ENCODE measurements at regions not wholly inside any gene's neighbourhood (a gene's known extent, or its start where the extent isn't known, plus 50 kb on each side); places are given as distances from the start of the nearest gene placed in this dataset.
"Not testable (repeated sequence)": the region's sequence is repeated elsewhere in the genome, so short reads cannot be mapped to it uniquely, and the experiment has no call there.

DNA sequence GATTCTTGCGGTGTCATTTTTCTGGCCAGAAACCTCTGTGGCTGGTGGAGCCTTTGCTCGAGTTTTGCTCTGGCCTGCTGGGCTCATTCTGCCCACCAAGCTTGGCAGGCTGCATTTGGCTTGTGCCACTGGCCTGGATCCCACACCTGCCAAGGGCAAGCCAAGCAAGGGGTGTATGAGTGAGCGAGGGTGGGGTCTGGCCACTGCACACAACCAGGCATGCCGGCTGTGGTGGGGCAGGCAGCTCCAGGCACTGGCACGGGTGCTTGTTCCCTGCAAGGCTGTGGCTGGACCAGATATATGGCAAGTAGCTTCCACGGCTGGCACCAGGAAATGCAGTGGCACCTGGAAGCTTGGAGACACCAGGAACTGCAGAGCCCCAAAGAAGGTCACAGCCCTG, 68.6 kb upstream of the PPP3CA start:
- H3K36me3 Mint-ChIP-seq (ENCODE audit: low read depth) = no peaks in the 10 kb centered on the region
- ChIA-PET CTCF (no interaction called here), POLR2A (no interaction called here)
- DNase-seq (no peak), ATAC-seq (ENCODE audit: low read depth) (no peak)
- TF ChIP-seq, protein P1, sequence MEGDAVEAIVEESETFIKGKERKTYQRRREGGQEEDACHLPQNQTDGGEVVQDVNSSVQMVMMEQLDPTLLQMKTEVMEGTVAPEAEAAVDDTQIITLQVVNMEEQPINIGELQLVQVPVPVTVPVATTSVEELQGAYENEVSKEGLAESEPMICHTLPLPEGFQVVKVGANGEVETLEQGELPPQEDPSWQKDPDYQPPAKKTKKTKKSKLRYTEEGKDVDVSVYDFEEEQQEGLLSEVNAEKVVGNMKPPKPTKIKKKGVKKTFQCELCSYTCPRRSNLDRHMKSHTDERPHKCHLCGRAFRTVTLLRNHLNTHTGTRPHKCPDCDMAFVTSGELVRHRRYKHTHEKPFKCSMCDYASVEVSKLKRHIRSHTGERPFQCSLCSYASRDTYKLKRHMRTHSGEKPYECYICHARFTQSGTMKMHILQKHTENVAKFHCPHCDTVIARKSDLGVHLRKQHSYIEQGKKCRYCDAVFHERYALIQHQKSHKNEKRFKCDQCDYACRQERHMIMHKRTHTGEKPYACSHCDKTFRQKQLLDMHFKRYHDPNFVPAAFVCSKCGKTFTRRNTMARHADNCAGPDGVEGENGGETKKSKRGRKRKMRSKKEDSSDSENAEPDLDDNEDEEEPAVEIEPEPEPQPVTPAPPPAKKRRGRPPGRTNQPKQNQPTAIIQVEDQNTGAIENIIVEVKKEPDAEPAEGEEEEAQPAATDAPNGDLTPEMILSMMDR (IDR thresholded peaks at IDR 0.05) = no peak
- H3K27me3 Mint-ChIP-seq = no peaks in the 10 kb centered on the region
- intact Hi-C loops (cut with micrococcal nuclease) = no loop called here
- H3K27ac Mint-ChIP-seq = no peak overlapping the region
- no peak overlapping the region for H3K4me3 Mint-ChIP-seq
- peaks cover 38% of the 10 kb centered on the region for H3K4me1 Mint-ChIP-seq
- peaks cover 2% of the 10 kb centered on the region for H3K9me3 Mint-ChIP-seq

DNA sequence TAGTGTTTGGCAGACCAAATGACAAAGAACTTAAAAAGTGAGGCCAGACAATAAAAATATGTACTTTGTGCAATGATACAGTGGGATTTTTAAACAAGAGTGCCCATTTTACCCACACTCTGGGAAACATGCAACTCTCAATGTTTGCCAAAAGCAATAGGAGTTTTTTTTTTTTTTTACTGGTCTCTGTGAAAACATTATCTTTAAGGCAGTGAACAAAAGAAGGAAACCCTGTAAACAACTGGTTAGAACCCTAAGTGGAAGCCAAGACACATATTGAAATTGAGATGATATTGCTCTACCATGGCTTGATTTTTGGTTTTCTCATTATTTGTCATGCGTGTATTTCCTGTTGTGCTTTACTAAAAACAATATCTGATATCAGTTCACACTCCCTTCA, 67.2 kb upstream of the PPP3CA start:
- CTCF ChIA-PET = no interaction called here
- POLR2A ChIA-PET = no interaction called here
- H3K36me3 Mint-ChIP-seq (ENCODE audit: low read depth) = no peaks in the 10 kb centered on the region
- DNase-seq = no peak
- no peak overlapping the region for H3K4me3 Mint-ChIP-seq
- no peaks in the 10 kb centered on the region for H3K27me3 Mint-ChIP-seq
- peaks cover 2% of the 10 kb centered on the region for H3K9me3 Mint-ChIP-seq
- no peak overlapping the region for H3K27ac Mint-ChIP-seq
- intact Hi-C loops (cut with micrococcal nuclease) = no loop called here
- peaks cover 28% of the 10 kb centered on the region for H3K4me1 Mint-ChIP-seq
- no peak for ATAC-seq (ENCODE audit: low read depth)
- TF ChIP-seq, protein P1 (IDR thresholded peaks at IDR 0.05) = no peak

DNA sequence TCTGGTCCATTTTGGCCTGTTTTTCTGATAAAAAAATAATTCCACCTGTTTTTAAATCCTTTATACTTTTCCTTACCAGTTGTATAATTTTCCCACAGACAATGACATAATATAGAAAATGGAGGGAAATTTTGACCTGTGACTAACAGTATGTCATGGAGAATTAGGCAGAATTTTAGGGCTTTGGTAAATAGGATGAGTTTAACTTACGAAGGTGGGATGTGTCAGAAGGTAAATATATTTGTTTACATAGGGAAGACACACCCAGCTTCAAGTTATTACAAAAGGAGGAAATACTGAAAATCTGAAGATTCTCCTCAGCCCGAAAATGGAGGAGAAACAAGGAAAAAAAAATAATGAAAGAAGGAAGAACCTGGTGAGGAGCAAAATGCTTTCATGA, 64.6 kb upstream of the PPP3CA start:
- Mint-ChIP-seq H3K9me3 (peaks cover 4% of the 10 kb centered on the region), H3K27ac (no peak overlapping the region), H3K27me3 (no peaks in the 10 kb centered on the region), H3K4me3 (no peak overlapping the region), H3K36me3 (ENCODE audit: low read depth) (no peaks in the 10 kb centered on the region), H3K4me1 (peaks cover 7% of the 10 kb centered on the region)
- DNase-seq (no peak), ATAC-seq (ENCODE audit: low read depth) (no peak)
- TF ChIP-seq, protein P1 (IDR thresholded peaks at IDR 0.05) = no peak
- intact Hi-C loops (cut with micrococcal nuclease) = no loop called here
- CTCF ChIA-PET = no interaction called here
- POLR2A ChIA-PET = no interaction called here

DNA sequence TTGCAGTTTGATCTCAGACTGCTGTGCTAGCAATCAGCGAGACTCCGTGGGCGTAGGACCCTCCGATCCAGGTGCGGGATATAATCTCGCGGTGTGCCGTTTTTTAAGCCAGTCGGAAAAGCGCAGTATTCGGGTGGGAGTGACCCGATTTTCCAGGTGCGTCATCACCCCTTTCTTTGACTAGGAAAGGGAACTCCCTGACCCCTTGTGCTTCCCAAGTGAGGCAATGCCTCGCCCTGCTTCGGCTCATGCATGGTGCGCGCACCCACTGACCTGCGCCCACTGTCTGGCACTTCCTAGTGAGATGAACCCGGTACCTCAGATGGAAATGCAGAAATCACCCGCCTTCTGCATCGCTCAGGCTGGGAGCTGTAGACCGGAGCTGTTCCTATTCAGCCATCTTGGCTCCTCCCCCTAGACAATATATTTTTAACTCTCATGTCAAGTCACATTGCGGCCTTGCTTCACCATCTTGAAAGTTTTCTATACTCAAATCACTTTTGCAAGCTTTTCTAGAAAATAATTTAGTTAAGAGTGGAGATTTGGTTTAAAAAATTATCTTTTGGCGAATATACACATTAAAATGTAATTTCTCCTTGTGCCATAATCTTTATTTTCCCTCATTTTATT, 64.1 kb upstream of the PPP3CA start:
- CTCF ChIA-PET; intact Hi-C loops (cut with micrococcal nuclease); H3K4me3 Mint-ChIP-seq; DNase-seq; H3K27me3 Mint-ChIP-seq; ATAC-seq (ENCODE audit: low read depth); POLR2A ChIA-PET; H3K36me3 Mint-ChIP-seq (ENCODE audit: low read depth); H3K4me1 Mint-ChIP-seq; H3K27ac Mint-ChIP-seq; H3K9me3 Mint-ChIP-seq: not testable (repeated sequence)

DNA sequence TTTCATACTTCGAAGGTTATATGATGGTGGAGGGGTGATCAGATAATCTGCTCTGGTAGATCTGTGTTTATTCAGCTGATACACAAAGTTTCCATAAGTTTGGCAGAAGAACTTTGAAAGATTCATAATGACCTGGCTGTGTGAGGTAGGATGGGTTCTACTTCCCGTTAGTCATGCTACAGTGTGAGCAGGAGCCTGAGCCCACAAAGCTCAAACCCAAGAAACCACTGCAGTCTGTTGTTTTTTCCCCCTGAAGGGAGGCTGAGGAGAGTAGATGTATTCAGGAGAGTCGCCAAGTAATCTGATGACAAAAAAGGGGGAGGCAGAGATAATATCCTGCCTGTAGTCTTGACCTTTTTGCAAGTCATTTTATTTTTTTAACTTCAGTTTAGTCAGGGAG, 52.8 kb upstream of the PPP3CA start:
- Mint-ChIP-seq H3K9me3 (no peaks in the 10 kb centered on the region), H3K4me1 (no peaks in the 10 kb centered on the region), H3K27ac (no peak overlapping the region), H3K27me3 (no peaks in the 10 kb centered on the region), H3K36me3 (ENCODE audit: low read depth) (no peaks in the 10 kb centered on the region), H3K4me3 (no peak overlapping the region)
- ChIA-PET CTCF (no interaction called here), POLR2A (no interaction called here)
- no peak for DNase-seq
- intact Hi-C loops (cut with micrococcal nuclease) = no loop called here
- no peak for ATAC-seq (ENCODE audit: low read depth)
- TF ChIP-seq, protein P1 (IDR thresholded peaks at IDR 0.05) = no peak

DNA sequence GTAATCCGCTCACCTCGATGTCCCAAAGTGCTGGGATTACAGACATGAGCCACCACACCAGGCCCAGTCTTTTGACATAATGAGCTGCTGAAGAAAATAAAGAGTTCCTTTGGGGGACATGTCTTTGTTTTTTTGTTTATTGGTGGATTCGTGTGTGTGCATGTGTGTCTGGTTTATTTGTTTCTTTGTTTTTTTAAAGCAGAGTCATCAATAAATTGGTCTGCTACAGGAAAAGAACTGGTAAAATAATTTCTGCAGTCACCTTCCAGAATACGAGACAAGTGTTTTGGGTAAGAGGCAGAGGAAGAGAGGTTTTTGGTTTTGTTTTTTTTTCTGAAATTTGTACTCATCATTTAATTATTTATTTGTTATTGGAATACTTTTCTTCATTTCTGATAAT, 51.5 kb upstream of the PPP3CA start:
- Mint-ChIP-seq H3K27me3 (no peaks in the 10 kb centered on the region), H3K4me3 (no peak overlapping the region), H3K4me1 (no peaks in the 10 kb centered on the region), H3K27ac (no peak overlapping the region), H3K9me3 (no peaks in the 10 kb centered on the region), H3K36me3 (ENCODE audit: low read depth) (no peaks in the 10 kb centered on the region)
- ATAC-seq (ENCODE audit: low read depth) (no peak), DNase-seq (no peak)
- POLR2A ChIA-PET = no interaction called here
- intact Hi-C loops (cut with micrococcal nuclease) = no loop called here
- CTCF ChIA-PET = interaction anchor here (0.6 kb wide), 1 partner anchor 54 kb away, joined by 3 read pairs; no protein-coding TSS in a partner anchor
- TF ChIP-seq, protein P1 (IDR thresholded peaks at IDR 0.05) = no peak
